ENCODE measurements at regions not wholly inside any gene's neighbourhood (a gene's known extent, or its start where the extent isn't known, plus 50 kb on each side); places are given as distances from the start of the nearest gene placed in this dataset.

GRCh38 chr3:181267312-181267711 is 277.8 kb upstream of the DNAJC19 start:
- DNase-seq (ENCODE audit: low read depth): no peak
- no peak overlapping the region for H3K4me3 ChIP-seq (ENCODE audit: control insufficient read depth, low read depth, low read length)
- no peak for TF ChIP-seq CTCF (IDR thresholded peaks at IDR 0.05; ENCODE audit: control insufficient read depth, insufficient read depth, low read depth, low read length, missing control alignments)

- no peak overlapping the region for H3K4me3 ChIP-seq (ENCODE audit: control insufficient read depth, low read depth, low read length)
- DNase-seq (ENCODE audit: low read depth): no peak
- no peak for TF ChIP-seq CTCF (IDR thresholded peaks at IDR 0.05; ENCODE audit: control insufficient read depth, insufficient read depth, low read depth, low read length, missing control alignments)
Observed at GRCh38 chr3:181265750-181266333, 276.3 kb upstream of the DNAJC19 start.

GRCh38 chr3:181264486-181264885 is 274.9 kb upstream of the DNAJC19 start:
- DNase-seq (ENCODE audit: low read depth): no peak
- no peak overlapping the region for H3K4me3 ChIP-seq (ENCODE audit: control insufficient read depth, low read depth, low read length)
- TF ChIP-seq CTCF (IDR thresholded peaks at IDR 0.05; ENCODE audit: control insufficient read depth, insufficient read depth, low read depth, low read length, missing control alignments): no peak

GRCh38 chr3:181253796-181254195 is 264.3 kb upstream of the DNAJC19 start:
- H3K4me3 ChIP-seq (ENCODE audit: control insufficient read depth, low read depth, low read length): no peak overlapping the region
- no peak for TF ChIP-seq CTCF (IDR thresholded peaks at IDR 0.05; ENCODE audit: control insufficient read depth, insufficient read depth, low read depth, low read length, missing control alignments)
- DNase-seq (ENCODE audit: low read depth): no peak

GRCh38 chr3:181252631-181253030 is 263.1 kb upstream of the DNAJC19 start:
- DNase-seq (ENCODE audit: low read depth): no peak
- no peak overlapping the region for H3K4me3 ChIP-seq (ENCODE audit: control insufficient read depth, low read depth, low read length)
- no peak for TF ChIP-seq CTCF (IDR thresholded peaks at IDR 0.05; ENCODE audit: control insufficient read depth, insufficient read depth, low read depth, low read length, missing control alignments)

- TF ChIP-seq CTCF (IDR thresholded peaks at IDR 0.05; ENCODE audit: control insufficient read depth, insufficient read depth, low read depth, low read length, missing control alignments): no peak
- no peak for DNase-seq (ENCODE audit: low read depth)
- H3K4me3 ChIP-seq (ENCODE audit: control insufficient read depth, low read depth, low read length): no peak overlapping the region
Observed at GRCh38 chr3:181250714-181251113, 261.2 kb upstream of the DNAJC19 start.

- no peak overlapping the region for H3K4me3 ChIP-seq (ENCODE audit: control insufficient read depth, low read depth, low read length)
- no peak for DNase-seq (ENCODE audit: low read depth)
- TF ChIP-seq CTCF (IDR thresholded peaks at IDR 0.05; ENCODE audit: control insufficient read depth, insufficient read depth, low read depth, low read length, missing control alignments): no peak
Observed at GRCh38 chr3:181239441-181239840, 249.9 kb upstream of the DNAJC19 start.
